ENCODE measurements at regions not wholly inside any gene's neighbourhood (a gene's known extent, or its start where the extent isn't known, plus 50 kb on each side); places are given as distances from the start of the nearest gene placed in this dataset.

GRCh38 chr5:135085133-135085935 lies 51.3 kb upstream of the PITX1 start:
- H3K9ac ChIP-seq (ENCODE audit: low read length), result no peak overlapping the region
- H3K4me3 ChIP-seq (ENCODE audit: low read depth in 1 of 2, low read length in 2 of 2), result no peak overlapping the region
- no peaks in the 10 kb centered on the region for H3K36me3 ChIP-seq (ENCODE audit: insufficient read depth, low read length)
- H3K27ac ChIP-seq (ENCODE audit: low read depth, low read length), result no peak overlapping the region
- H3K9me3 ChIP-seq (ENCODE audit: low read length), result peaks cover 3% of the 10 kb centered on the region
- H3K27me3 ChIP-seq (ENCODE audit: control insufficient read depth in 1 of 2, insufficient read depth in 2 of 2, low read length in 2 of 2), result no peaks in the 10 kb centered on the region
- H3K4me1 ChIP-seq (ENCODE audit: insufficient read depth, low read length), result no peaks in the 10 kb centered on the region
